ENCODE measurements at regions not wholly inside any gene's neighbourhood (a gene's known extent, or its start where the extent isn't known, plus 50 kb on each side); places are given as distances from the start of the nearest gene placed in this dataset.

DNA sequence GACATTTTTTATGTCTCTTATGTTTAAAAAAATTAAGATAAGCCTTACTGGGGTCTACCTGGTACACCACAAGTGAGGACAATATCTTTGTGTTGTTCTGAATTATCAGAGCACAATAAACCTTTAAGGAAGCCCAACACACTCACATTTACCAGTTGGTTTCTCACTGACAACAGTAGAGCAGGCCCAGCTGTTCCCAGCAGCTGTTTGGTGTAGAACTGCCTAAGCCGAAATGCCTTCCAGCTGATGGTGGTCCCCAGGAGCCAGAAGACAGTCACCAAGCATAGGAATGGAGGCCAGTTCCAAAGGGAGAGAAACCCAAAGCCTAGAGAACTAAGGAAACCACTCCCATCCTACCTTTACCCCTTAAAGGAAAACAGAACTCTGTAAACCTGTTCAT, 428.6 kb upstream of the CAMK1G start:
- TF ChIP-seq, protein P1, sequence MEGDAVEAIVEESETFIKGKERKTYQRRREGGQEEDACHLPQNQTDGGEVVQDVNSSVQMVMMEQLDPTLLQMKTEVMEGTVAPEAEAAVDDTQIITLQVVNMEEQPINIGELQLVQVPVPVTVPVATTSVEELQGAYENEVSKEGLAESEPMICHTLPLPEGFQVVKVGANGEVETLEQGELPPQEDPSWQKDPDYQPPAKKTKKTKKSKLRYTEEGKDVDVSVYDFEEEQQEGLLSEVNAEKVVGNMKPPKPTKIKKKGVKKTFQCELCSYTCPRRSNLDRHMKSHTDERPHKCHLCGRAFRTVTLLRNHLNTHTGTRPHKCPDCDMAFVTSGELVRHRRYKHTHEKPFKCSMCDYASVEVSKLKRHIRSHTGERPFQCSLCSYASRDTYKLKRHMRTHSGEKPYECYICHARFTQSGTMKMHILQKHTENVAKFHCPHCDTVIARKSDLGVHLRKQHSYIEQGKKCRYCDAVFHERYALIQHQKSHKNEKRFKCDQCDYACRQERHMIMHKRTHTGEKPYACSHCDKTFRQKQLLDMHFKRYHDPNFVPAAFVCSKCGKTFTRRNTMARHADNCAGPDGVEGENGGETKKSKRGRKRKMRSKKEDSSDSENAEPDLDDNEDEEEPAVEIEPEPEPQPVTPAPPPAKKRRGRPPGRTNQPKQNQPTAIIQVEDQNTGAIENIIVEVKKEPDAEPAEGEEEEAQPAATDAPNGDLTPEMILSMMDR (IDR thresholded peaks at IDR 0.05): no peak
- TF ChIP-seq POLR2A (IDR thresholded peaks at IDR 0.05): no peak
